Kidney (tissue), 13 donors: ENCODE measurements at regions not wholly inside any gene's neighbourhood (a gene's known extent, or its start where the extent isn't known, plus 50 kb on each side); places are given as distances from the start of the nearest gene placed in this dataset.

Experiments used
- DNase-seq, 5 donors: peaks; one replicate each; pipeline ENCODE4 v3.0.0-alpha.2; 2013 to 2020
- FAIRE-seq: peaks from 2 replicates; lab custom pipeline; 2012; peaks lifted over from hg19 to GRCh38; lab: Jason Lieb, UNC
- H3K27ac ChIP-seq, 2 donors: one replicate each; pipeline ENCODE4 v1.7.0; 2013; ENCODE audit warnings: low read depth in 2 of 2, low read length in 2 of 2, inconsistent platforms in 1 of 2
- H3K27me3 ChIP-seq: one replicate; pipeline ENCODE4 v1.7.1; 2013; ENCODE audit warnings: low read length, inconsistent platforms; ENCODE audit not compliant: control insufficient read depth, insufficient read depth
- H3K36me3 ChIP-seq, 3 donors: one replicate each; pipeline versions ENCODE4 v1.7.0 to v1.7.1; 2013; ENCODE audit warnings: low read length in 3 of 3, control low read depth in 1 of 3, inconsistent platforms in 1 of 3; ENCODE audit not compliant: insufficient read depth in 3 of 3, control insufficient read depth in 2 of 3
- H3K4me1 ChIP-seq, 3 donors: one replicate each; pipeline versions ENCODE4 v1.7.0 to v1.7.1; 2013; ENCODE audit warnings: low read length in 3 of 3, inconsistent platforms in 1 of 3, low read depth in 1 of 3; ENCODE audit not compliant: control insufficient read depth in 2 of 3, insufficient read depth in 2 of 3
- H3K4me3 ChIP-seq, 3 donors: one replicate each; pipeline versions ENCODE4 v1.7.0 to v1.8.1; 2013; ENCODE audit warnings: low read length in 3 of 3, control low read depth in 1 of 3, inconsistent platforms in 1 of 3
- H3K9ac ChIP-seq, 3 donors: one replicate each; pipeline versions ENCODE4 v1.7.0 to v1.7.1; 2013; ENCODE audit warnings: low read length in 3 of 3, control low read depth in 1 of 3, inconsistent platforms in 1 of 3
- H3K9me3 ChIP-seq, 3 donors: one replicate each; pipeline versions ENCODE4 v1.7.0 to v1.7.1; 2013; ENCODE audit warnings: low read length in 3 of 3, control low read depth in 1 of 3, inconsistent platforms in 1 of 3; ENCODE audit not compliant: control insufficient read depth in 2 of 3, insufficient read depth in 1 of 3
- intact Hi-C: fragments of 100-400 bp; cut with DNase I; formaldehyde crosslinking; loops from one replicate; pipeline ENCODE4 v1.11.1; 2022
- TF ChIP-seq, protein P1 (sequence below): IDR thresholded peaks from 3 replicates; pipeline ENCODE4 v1.5.1; 2012; ENCODE audit warnings: mild to moderate bottlenecking, moderate library complexity, borderline replicate concordance; ENCODE audit not compliant: insufficient read depth; ENCODE audit errors: extremely low read depth
- donor health status: control.
- donor health status: control.
- donor health status: control.
- donor health status: control.
- donor health status: control.
- donor health status: DM: yes; HTN: yes; CAD: no.
- donor health status: Normal renal cell carcinoma (clear cell type).

GRCh38 chr9:30713243-30713642 lies 1671.2 kb upstream of the ACO1 start:
- H3K4me1 ChIP-seq: no peaks in the 10 kb centered on the region
- FAIRE-seq: no peak
- H3K9ac ChIP-seq: no peak overlapping the region
- intact Hi-C loops: no loop called here
- no peaks in the 10 kb centered on the region for H3K27me3 ChIP-seq
- TF ChIP-seq, protein P1, sequence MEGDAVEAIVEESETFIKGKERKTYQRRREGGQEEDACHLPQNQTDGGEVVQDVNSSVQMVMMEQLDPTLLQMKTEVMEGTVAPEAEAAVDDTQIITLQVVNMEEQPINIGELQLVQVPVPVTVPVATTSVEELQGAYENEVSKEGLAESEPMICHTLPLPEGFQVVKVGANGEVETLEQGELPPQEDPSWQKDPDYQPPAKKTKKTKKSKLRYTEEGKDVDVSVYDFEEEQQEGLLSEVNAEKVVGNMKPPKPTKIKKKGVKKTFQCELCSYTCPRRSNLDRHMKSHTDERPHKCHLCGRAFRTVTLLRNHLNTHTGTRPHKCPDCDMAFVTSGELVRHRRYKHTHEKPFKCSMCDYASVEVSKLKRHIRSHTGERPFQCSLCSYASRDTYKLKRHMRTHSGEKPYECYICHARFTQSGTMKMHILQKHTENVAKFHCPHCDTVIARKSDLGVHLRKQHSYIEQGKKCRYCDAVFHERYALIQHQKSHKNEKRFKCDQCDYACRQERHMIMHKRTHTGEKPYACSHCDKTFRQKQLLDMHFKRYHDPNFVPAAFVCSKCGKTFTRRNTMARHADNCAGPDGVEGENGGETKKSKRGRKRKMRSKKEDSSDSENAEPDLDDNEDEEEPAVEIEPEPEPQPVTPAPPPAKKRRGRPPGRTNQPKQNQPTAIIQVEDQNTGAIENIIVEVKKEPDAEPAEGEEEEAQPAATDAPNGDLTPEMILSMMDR: no peak
- H3K9me3 ChIP-seq: no peaks in the 10 kb centered on the region
- no peak overlapping the region for H3K4me3 ChIP-seq
- DNase-seq: no peak
- no peak overlapping the region for H3K27ac ChIP-seq
- no peaks in the 10 kb centered on the region for H3K36me3 ChIP-seq

GRCh38 chr9:30714389-30714788 lies 1670.1 kb upstream of the ACO1 start:
- FAIRE-seq (no peak), DNase-seq (no peak)
- intact Hi-C loops: no loop called here
- TF ChIP-seq, protein P1: no peak
- no peaks in the 10 kb centered on the region for H3K9me3 ChIP-seq
- no peak overlapping the region for H3K9ac ChIP-seq
- H3K4me3 ChIP-seq: no peak overlapping the region
- H3K27me3 ChIP-seq: no peaks in the 10 kb centered on the region
- no peaks in the 10 kb centered on the region for H3K4me1 ChIP-seq
- no peaks in the 10 kb centered on the region for H3K36me3 ChIP-seq
- no peak overlapping the region for H3K27ac ChIP-seq

- TF ChIP-seq, protein P1: no peak
- Histone ChIP-seq H3K27ac (no peak overlapping the region), H3K36me3 (no peaks in the 10 kb centered on the region), H3K9ac (no peak overlapping the region), H3K4me1 (no peaks in the 10 kb centered on the region), H3K9me3 (no peaks in the 10 kb centered on the region), H3K27me3 (no peaks in the 10 kb centered on the region), H3K4me3 (no peak overlapping the region)
- intact Hi-C loops: no loop called here
- FAIRE-seq: no peak
- no peak for DNase-seq
Observed at GRCh38 chr9:30718483-30718882, 1666.0 kb upstream of the ACO1 start.

DNA sequence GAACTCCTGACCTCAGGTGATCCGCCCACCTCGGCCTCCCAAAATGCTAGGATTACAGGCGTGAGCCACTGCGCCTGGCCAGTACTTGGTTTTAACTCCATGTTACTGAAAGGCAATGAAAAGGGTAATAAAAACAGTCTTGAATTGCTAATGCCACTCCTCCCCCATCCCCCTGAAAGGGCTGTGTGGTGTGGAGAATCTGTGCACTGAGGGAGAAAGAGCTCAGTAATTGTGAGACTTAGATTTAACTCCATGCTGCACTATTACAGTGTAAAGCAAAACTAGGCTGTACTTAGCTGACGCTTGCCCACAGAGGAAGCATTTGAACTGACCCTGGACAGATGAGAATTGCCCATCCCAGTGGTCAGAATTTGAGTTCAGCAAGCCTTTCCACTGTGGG lies 1662.4 kb upstream of the ACO1 start:
- no peak for FAIRE-seq
- Histone ChIP-seq H3K36me3 (no peaks in the 10 kb centered on the region), H3K4me1 (no peaks in the 10 kb centered on the region), H3K9me3 (no peaks in the 10 kb centered on the region), H3K9ac (no peak overlapping the region), H3K27me3 (no peaks in the 10 kb centered on the region), H3K4me3 (no peak overlapping the region), H3K27ac (no peak overlapping the region)
- DNase-seq: peak in 4 of 5 donors; percentile 50 to 77 (median 64)
- intact Hi-C loops: no loop called here
- TF ChIP-seq, protein P1: no peak
